Vagina (tissue), 2 donors: ENCODE measurements at regions not wholly inside any gene's neighbourhood (a gene's known extent, or its start where the extent isn't known, plus 50 kb on each side); places are given as distances from the start of the nearest gene placed in this dataset.

Experiments
- CTCF ChIP-seq, 3 experiments: fragments of 450-650 bp in 2 of 3; fragments of 200-600 bp in 1 of 3; sonication (generic) in 1 of 3; IDR thresholded peaks; one replicate each; pipeline ENCODE4 v1.5.1; 2017 to 2019; ENCODE audit warnings: antibody characterized with exemption in 3 of 3, mild to moderate bottlenecking in 2 of 3, moderate library complexity in 2 of 3
- POLR2A ChIP-seq, 2 donors: fragments of 450-650 bp; IDR thresholded peaks; one replicate each; pipeline ENCODE4 v1.6.1; 2017; ENCODE audit warnings: antibody characterized with exemption in 2 of 2, mild to moderate bottlenecking in 2 of 2, moderate library complexity in 2 of 2
- POLR2AphosphoS5 ChIP-seq, 2 donors: sonication (generic); formaldehyde crosslinking; IDR thresholded peaks; one replicate each; pipeline ENCODE4 v1.9.0; 2017; ENCODE audit warnings: antibody characterized with exemption in 2 of 2, mild to moderate bottlenecking in 2 of 2, low read depth in 1 of 2; ENCODE audit not compliant: insufficient read depth in 1 of 2

GRCh38 chr5:3217771-3218495, 377.7 kb upstream of the IRX1 start:
- TF ChIP-seq CTCF (IDR thresholded peaks at IDR 0.05): no peak
- TF ChIP-seq POLR2A (IDR thresholded peaks at IDR 0.05): no peak
- TF ChIP-seq POLR2AphosphoS5 (IDR thresholded peaks at IDR 0.05; ENCODE audit: insufficient read depth in 1 of 2, low read depth in 1 of 2): no peak
